Neuronal stem cell (in vitro differentiated cells): ENCODE measurements at regions not wholly inside any gene's neighbourhood (a gene's known extent, or its start where the extent isn't known, plus 50 kb on each side); places are given as distances from the start of the nearest gene placed in this dataset.

ENCODE experiments used
- DNase-seq: peaks from one replicate; pipeline ENCODE4 v3.0.0-alpha.2; 2013; ENCODE audit warnings: low spot score
- H2AFZ ChIP-seq: one replicate; pipeline ENCODE4 v1.6.1; 2013; ENCODE audit warnings: mild to moderate bottlenecking, low read length, inconsistent platforms
- H2AK5ac ChIP-seq: 2 replicates; pipeline ENCODE4 v1.6.1; 2013; ENCODE audit warnings: low read depth, mild to moderate bottlenecking, inconsistent platforms, low read length, moderate library complexity, mixed read lengths
- H2BK120ac ChIP-seq: 2 replicates; pipeline ENCODE4 v1.6.1; 2013; ENCODE audit warnings: low read depth, mild to moderate bottlenecking, inconsistent platforms, low read length, moderate library complexity, mixed read lengths
- H2BK12ac ChIP-seq: one replicate; pipeline ENCODE4 v1.6.1; 2013; ENCODE audit warnings: low read length, inconsistent platforms
- H2BK15ac ChIP-seq: 2 replicates; pipeline ENCODE4 v1.6.1; 2013; ENCODE audit warnings: mild to moderate bottlenecking, low read length, inconsistent platforms, mixed read lengths
- H2BK5ac ChIP-seq: one replicate; pipeline ENCODE4 v1.6.1; 2013; ENCODE audit warnings: inconsistent platforms, mild to moderate bottlenecking, low read length, moderate library complexity
- H3K14ac ChIP-seq: one replicate; pipeline ENCODE4 v1.6.1; 2013; ENCODE audit warnings: low read length, inconsistent platforms
- H3K18ac ChIP-seq: 2 replicates; pipeline ENCODE4 v1.6.1; 2013; ENCODE audit warnings: low read length, inconsistent platforms
- H3K23ac ChIP-seq: 2 replicates; pipeline ENCODE4 v1.6.1; 2013; ENCODE audit warnings: low read depth, mild to moderate bottlenecking, mixed read lengths, low read length, inconsistent platforms; ENCODE audit not compliant: poor library complexity
- H3K27ac ChIP-seq: replicated peaks from 3 replicates; pipeline ENCODE4 v1.5.1; 2013; ENCODE audit warnings: low read length, inconsistent platforms
- H3K27me3 ChIP-seq, 3 experiments: 2 replicates each; pipeline ENCODE4 v1.6.1; 2013; ENCODE audit warnings: low read length in 3 of 3, mild to moderate bottlenecking in 2 of 3, inconsistent platforms in 1 of 3, low read depth in 1 of 3, mixed read lengths in 1 of 3, moderate library complexity in 1 of 3; ENCODE audit not compliant: control insufficient read depth in 3 of 3, insufficient read depth in 3 of 3
- H3K36me3 ChIP-seq, 2 donors: replicated peaks in 1 of 2; 2 replicates each; pipeline ENCODE4 v1.6.1; 2013; ENCODE audit warnings: low read length in 2 of 2; ENCODE audit not compliant: control insufficient read depth in 2 of 2, insufficient read depth in 2 of 2
- H3K4ac ChIP-seq: 2 replicates; pipeline ENCODE4 v1.6.1; 2013; ENCODE audit warnings: inconsistent platforms, mild to moderate bottlenecking, low read length, moderate library complexity
- H3K4me1 ChIP-seq, 2 donors: 1 replicate in 1 of 2; 2 replicates in 1 of 2; pipeline ENCODE4 v1.6.1; 2013; ENCODE audit warnings: low read length in 2 of 2, low read depth in 1 of 2; ENCODE audit not compliant: control insufficient read depth in 2 of 2, insufficient read depth in 1 of 2
- H3K4me2 ChIP-seq: one replicate; pipeline ENCODE4 v1.6.1; 2013; ENCODE audit warnings: mild to moderate bottlenecking, low read length, inconsistent platforms; ENCODE audit not compliant: insufficient read depth, poor library complexity, severe bottlenecking
- H3K4me3 ChIP-seq, 2 donors: 2 replicates each; pipeline ENCODE4 v1.5.1; 2013; ENCODE audit warnings: low read length in 2 of 2, mild to moderate bottlenecking in 2 of 2, inconsistent platforms in 1 of 2, moderate library complexity in 1 of 2
- H3K79me1 ChIP-seq: one replicate; pipeline ENCODE4 v1.6.1; 2013; ENCODE audit warnings: low read depth, mild to moderate bottlenecking, inconsistent platforms, low read length, moderate library complexity
- H3K9ac ChIP-seq: one replicate; pipeline ENCODE4 v1.6.1; 2013; ENCODE audit warnings: mild to moderate bottlenecking, low read depth, low read length, inconsistent platforms; ENCODE audit not compliant: poor library complexity
- H3K9me3 ChIP-seq, 2 donors: replicated peaks in 1 of 2; 2 replicates each; pipeline versions ENCODE3 to v1.6.1; 2013; ENCODE audit warnings: low read length in 2 of 2, mild to moderate bottlenecking in 2 of 2, inconsistent platforms in 1 of 2, low read depth in 1 of 2, mixed read lengths in 1 of 2, moderate library complexity in 1 of 2; ENCODE audit not compliant: control insufficient read depth in 2 of 2, insufficient read depth in 1 of 2
- H4K8ac ChIP-seq: one replicate; pipeline ENCODE4 v1.6.1; 2013; ENCODE audit warnings: low read depth, mild to moderate bottlenecking, inconsistent platforms, low read length, moderate library complexity
- H4K91ac ChIP-seq: one replicate; pipeline ENCODE4 v1.6.1; 2013; ENCODE audit warnings: low read length, low read depth, mild to moderate bottlenecking, inconsistent platforms; ENCODE audit not compliant: poor library complexity
- WGBS, 2 donors: extraction: QIAGEN DNeasy Blood & Tissue Kit; methylation state at CpG; one replicate each; pipeline ENCODE4 v1.1.7; 2013; ENCODE audit warnings: missing lambda C conversion rate in 2 of 2, mixed read lengths in 1 of 2; ENCODE audit not compliant: insufficient read length in 2 of 2, insufficient replicate concordance in 1 of 2; ENCODE audit errors: extremely low coverage in 2 of 2; 5-methylcytosine and 5-hydroxymethylcytosine counted together

DNA sequence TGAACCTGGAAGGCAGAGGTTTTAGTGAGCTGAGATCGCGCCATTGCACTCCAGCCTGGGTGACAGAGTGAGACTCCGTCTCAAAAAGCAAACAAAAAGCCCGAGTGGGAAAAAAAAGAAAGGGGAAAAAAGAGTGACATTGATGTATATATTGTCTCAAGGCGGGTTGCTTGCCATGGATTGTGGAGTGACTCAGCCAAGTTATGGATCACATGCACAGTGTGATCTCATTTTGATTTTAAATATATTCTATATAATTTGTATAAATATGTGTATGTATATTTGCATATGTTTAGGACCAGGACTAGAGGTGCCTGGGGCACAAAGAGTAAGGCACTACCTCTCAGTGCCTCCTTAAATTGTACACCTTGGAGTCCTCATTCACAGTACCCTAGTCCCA is 116.2 kb upstream of the RASSF8 start:
- H2AK5ac ChIP-seq = no peak overlapping the region
- H4K8ac ChIP-seq = no peak overlapping the region
- H3K18ac ChIP-seq = no peak overlapping the region
- H2BK15ac ChIP-seq = no peak overlapping the region
- WGBS, 2 donors = no CpG with 5 or more reads among the region's 5 CpGs
- H2BK5ac ChIP-seq = no peak overlapping the region
- no peak overlapping the region for H4K91ac ChIP-seq
- no peak overlapping the region for H3K23ac ChIP-seq
- no peak for DNase-seq
- no peaks in the 10 kb centered on the region for H3K27me3 ChIP-seq
- H2BK120ac ChIP-seq = no peak overlapping the region
- no peak overlapping the region for H3K27ac ChIP-seq
- H3K36me3 ChIP-seq = no peaks in the 10 kb centered on the region
- H2BK12ac ChIP-seq = no peak overlapping the region
- no peak overlapping the region for H2AFZ ChIP-seq
- no peak overlapping the region for H3K14ac ChIP-seq
- H3K4me1 ChIP-seq = no peaks in the 10 kb centered on the region
- no peak overlapping the region for H3K9ac ChIP-seq
- no peak overlapping the region for H3K4ac ChIP-seq
- no peak overlapping the region for H3K4me3 ChIP-seq
- no peaks in the 10 kb centered on the region for H3K79me1 ChIP-seq
- no peak overlapping the region for H3K4me2 ChIP-seq
- no peaks in the 10 kb centered on the region for H3K9me3 ChIP-seq

GRCh38 chr12:25843976-25844375 is 114.5 kb upstream of the RASSF8 start:
- Histone ChIP-seq H3K27ac (no peak overlapping the region), H2AK5ac (no peak overlapping the region), H4K91ac (no peak overlapping the region), H3K18ac (no peak overlapping the region), H3K4me2 (no peak overlapping the region), H2BK120ac (no peak overlapping the region), H2BK5ac (no peak overlapping the region), H3K36me3 (no peaks in the 10 kb centered on the region), H3K9ac (no peak overlapping the region), H3K4ac (no peak overlapping the region), H3K23ac (no peak overlapping the region), H3K4me1 (no peaks in the 10 kb centered on the region), H4K8ac (no peak overlapping the region), H3K14ac (no peak overlapping the region), H3K27me3 (no peaks in the 10 kb centered on the region), H2AFZ (no peak overlapping the region), H2BK15ac (no peak overlapping the region), H3K4me3 (no peak overlapping the region), H2BK12ac (no peak overlapping the region), H3K79me1 (no peaks in the 10 kb centered on the region), H3K9me3 (no peaks in the 10 kb centered on the region)
- no CpG with 5 or more reads among the region's 2 CpGs for WGBS, 2 donors
- DNase-seq = no peak

- no CpG with 5 or more reads among the region's 3 CpGs for WGBS, 2 donors
Measured at GRCh38 chr12:25845415-25845814, 113.1 kb upstream of the RASSF8 start.

GRCh38 chr12:25852792-25853191 is 105.7 kb upstream of the RASSF8 start:
- Histone ChIP-seq H3K4me3 (no peak overlapping the region), H3K36me3 (no peaks in the 10 kb centered on the region), H2BK5ac (no peak overlapping the region), H3K79me1 (no peaks in the 10 kb centered on the region), H3K4me1 (no peaks in the 10 kb centered on the region), H3K14ac (no peak overlapping the region), H2AK5ac (no peak overlapping the region), H3K9ac (no peak overlapping the region), H2BK15ac (no peak overlapping the region), H3K9me3 (no peaks in the 10 kb centered on the region), H3K4ac (no peak overlapping the region), H2AFZ (no peak overlapping the region), H3K27ac (no peak overlapping the region), H2BK12ac (no peak overlapping the region), H3K18ac (no peak overlapping the region), H3K4me2 (no peak overlapping the region), H2BK120ac (no peak overlapping the region), H4K8ac (no peak overlapping the region), H4K91ac (no peak overlapping the region), H3K27me3 (no peaks in the 10 kb centered on the region), H3K23ac (no peak overlapping the region)
- DNase-seq = no peak

More at GRCh38 chr12:25845415-25845814, 113.1 kb upstream of the RASSF8 start:
- Histone ChIP-seq H2BK5ac (no peak overlapping the region), H4K91ac (no peak overlapping the region), H3K27ac (no peak overlapping the region), H4K8ac (no peak overlapping the region), H3K27me3 (no peaks in the 10 kb centered on the region), H3K18ac (no peak overlapping the region), H3K79me1 (no peaks in the 10 kb centered on the region), H3K4ac (no peak overlapping the region), H2AK5ac (no peak overlapping the region), H2BK15ac (no peak overlapping the region), H3K36me3 (no peaks in the 10 kb centered on the region), H3K9ac (no peak overlapping the region), H3K4me3 (no peak overlapping the region), H3K9me3 (no peaks in the 10 kb centered on the region), H3K4me2 (no peak overlapping the region), H2BK12ac (no peak overlapping the region), H3K4me1 (no peaks in the 10 kb centered on the region), H3K23ac (no peak overlapping the region), H2BK120ac (no peak overlapping the region), H2AFZ (no peak overlapping the region), H3K14ac (no peak overlapping the region)
- no peak for DNase-seq
